ENCODE measurements at regions not wholly inside any gene's neighbourhood (a gene's known extent, or its start where the extent isn't known, plus 50 kb on each side); places are given as distances from the start of the nearest gene placed in this dataset.

DNA sequence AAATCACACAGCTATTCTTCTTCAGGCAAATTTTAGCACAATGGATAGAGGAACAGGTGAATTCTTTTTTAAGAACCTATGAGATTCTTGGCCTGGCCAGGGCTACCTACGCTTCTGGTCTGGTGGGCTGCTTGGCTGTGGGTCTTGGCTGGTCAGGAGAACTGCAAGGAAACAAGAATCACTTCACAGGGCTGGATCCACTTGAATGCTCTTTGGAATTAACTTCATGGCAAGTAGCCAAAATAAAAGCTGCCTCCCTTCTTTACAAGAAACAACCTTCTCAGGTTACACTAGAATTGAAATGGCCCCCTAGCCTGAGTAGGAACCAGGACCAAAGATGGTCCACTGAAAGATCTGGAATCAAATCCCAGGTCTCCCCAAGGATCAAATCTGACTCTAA lies 519.1 kb downstream of the IQCM start:
- no peak for DNase-seq

DNA sequence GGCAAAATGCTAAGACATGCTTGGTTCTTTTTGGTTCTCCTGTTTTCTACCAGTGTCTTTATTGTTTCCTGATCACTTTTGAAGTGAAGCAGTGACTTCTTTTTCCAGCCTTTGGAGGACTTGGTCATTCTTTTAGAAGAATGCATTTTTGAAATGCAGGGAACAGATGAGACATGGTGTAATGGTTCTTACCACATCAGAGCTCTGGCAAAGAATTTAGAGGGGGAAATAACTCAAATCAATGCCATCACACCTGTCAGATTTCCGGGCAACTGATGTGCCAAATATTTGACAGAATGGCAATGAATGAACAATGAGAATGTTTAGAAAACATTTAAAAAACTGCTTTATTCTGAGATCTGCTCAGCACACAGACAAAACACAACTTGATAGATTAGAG lies 519.6 kb downstream of the IQCM start:
- no peak for DNase-seq

DNA sequence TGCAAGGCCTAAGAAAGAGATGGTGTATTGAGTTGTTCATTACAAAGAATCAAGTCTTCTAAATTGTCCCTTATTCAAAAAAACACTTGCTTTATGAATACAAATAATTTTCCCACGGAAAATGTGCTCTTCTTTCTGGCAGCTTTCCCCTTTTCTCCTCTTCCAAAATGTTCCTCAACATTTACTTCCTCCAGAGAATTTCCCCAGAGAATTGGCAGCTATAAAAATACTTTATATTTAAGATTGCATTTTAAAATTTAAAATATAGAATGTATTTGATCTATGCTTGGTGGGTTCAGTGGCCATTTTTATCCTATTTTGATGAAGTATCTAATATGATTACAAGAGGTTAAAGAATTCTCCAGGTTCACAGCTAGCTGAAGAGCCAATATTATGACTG lies 521.0 kb downstream of the IQCM start:
- DNase-seq = no peak

DNA sequence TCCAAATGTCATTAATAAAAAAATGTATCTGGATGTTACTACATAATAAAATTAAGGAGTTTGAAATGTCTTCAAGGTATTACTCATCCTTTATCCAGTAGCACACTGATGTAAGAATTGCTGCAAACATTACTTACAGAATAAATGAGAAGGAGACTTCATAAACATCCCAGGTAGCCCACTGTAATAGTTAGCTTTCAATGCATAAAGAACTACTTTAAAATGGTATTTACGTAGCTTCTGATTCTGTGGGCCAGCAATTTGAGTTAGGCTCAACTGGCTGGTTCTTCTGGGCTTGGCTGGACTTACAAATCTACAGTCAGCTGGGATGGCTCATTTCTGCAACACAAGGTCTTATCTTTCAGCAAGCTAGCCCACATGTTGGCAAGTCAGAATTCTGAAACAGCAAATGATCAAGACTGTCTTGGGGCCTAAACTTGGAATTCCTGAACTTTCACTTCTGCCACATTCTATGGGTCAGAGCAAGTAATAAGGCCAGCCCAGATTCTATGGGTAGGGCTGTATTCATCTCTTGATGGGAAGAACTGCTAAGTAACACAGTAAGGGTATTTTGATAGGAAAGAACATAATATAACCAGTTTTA lies 522.5 kb downstream of the IQCM start:
- DNase-seq = no peak

DNA sequence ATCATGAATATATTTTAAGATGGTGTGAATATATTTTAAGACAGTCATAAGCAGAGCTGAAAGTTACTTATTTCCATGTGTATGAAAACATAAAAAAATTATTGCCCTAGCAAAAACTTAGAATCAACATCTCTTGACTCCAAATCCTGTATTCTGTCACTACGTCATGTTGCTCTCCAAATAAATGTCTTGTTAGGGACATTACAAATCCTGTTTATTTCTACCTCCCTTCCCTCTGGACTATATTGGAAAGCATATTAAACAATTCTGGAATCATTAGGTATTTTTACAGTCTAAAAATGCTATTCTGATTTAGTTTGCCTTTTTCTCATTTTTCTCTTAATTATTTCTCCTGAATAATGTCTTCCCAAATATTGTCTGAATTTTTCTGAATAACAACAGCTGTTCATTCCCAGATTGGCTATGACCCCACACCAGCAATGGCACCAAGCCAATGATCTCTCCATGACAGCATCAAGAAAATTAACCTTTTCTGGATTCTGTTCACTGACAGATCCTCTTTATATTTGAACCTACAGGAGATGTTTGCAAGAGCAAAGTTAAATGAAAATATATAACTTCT lies 523.1 kb downstream of the IQCM start:
- DNase-seq = no peak

DNA sequence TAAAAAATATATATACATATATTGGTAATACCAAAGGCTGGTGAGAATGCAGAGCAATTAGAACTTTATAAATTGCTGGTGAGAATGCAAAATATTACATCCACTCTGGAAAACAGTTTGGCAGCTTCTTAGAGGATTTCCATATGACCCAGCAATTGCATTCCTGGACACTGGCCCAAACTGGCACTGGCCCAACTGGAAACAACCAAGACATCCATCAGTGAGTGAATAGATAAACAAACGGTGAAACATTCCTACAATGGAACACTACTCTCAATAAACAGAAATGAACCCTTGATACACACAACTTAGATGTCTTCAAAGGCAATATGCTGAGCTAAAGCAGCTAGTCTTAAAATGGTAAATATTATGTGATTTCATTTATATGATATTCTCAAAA lies 524.2 kb downstream of the IQCM start:
- no peak for DNase-seq

DNA sequence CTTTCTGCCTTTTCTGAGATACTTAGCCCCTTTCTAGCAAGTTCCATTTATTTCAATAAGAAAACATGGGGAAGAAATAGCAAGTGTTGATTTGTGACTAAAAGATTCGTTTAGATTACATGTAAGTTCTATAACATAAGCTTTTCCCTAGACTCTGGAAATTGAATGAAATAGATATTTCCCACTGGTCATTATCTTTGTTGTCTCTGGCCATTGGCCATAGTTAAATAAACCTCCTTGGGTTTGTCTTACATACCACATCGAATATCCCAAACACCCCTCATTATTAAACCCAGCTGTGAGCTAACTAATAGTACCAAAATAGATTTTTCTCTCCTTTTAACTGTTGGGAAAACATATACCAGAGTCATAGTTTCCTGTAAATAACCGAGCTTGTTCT lies 534.8 kb downstream of the IQCM start:
- no peak for DNase-seq

DNA sequence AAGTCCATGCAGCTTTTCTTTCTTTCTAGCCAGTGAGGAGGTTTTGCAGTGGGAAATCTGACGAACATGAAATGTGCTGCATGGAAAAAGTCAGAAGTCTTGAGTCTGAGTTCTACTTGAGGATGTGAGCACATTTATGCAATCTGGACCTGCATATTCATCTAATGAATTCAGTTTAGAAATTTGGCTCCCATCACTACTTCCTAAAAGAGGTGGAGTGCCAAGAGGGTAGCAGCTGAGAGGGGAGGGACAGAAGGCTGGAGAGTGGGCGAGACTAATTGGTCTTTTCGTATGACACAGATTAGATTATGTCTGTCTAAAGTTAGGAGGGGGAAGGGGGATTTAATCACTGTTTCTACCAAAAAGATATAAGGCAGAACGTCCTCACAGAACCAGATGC lies 535.9 kb downstream of the IQCM start:
- DNase-seq = no peak

DNA sequence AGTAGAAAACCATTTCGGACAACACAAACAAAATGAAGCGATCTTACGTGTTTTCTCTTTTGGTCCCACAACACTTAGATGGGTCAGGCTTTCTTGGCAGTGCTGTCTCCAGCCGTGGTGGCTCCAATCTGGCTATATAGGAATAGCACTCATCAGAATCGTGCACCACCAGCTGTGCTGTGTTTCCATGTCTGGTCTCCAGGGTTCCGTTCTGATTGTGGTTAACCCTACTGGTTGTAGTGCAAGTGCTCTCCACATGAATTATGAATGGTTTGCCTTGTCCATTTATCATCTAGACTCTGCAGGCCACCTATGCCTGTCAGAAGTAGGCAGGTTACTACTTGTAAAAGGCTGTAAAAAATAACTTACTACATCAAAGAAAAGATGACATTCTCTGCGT lies 536.3 kb downstream of the IQCM start:
- DNase-seq = no peak

DNA sequence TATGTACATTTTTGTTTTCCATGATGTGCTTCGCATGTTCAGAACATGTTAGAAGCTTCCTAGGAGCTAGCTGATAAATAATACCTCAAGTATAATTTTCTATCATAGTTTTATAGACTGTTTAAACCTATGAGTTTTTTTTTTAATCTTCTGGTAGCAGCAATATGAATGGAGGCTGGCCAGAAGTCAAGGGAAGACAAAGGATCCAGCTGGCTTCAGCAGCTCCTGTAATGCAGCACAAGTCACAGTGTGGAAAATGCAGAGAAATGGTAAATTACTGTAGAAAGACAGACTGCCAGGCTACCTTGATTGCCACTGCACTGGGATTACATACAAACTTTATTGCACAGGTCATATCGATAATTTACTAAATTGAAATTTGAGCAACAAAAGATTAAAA lies 537.9 kb downstream of the IQCM start:
- no peak for DNase-seq

DNA sequence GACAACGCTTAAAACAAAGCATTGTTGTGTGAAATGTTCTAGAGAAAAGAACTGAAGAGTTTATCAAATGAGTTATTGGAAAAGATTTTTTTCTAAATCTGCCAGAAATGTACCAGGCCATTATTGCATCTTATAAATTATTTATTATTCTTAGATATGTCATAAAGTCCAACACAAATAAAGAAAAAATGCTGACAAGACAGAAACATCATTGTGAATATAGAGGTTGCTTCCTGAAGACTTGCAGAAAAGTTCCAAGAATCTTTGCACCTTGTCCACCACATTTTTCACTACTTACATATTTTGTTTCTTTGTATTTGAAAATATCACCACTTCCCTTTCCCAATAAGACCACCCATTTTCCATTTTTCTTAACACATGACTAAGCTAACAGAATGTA lies 545.8 kb downstream of the IQCM start:
- no peak for DNase-seq

DNA sequence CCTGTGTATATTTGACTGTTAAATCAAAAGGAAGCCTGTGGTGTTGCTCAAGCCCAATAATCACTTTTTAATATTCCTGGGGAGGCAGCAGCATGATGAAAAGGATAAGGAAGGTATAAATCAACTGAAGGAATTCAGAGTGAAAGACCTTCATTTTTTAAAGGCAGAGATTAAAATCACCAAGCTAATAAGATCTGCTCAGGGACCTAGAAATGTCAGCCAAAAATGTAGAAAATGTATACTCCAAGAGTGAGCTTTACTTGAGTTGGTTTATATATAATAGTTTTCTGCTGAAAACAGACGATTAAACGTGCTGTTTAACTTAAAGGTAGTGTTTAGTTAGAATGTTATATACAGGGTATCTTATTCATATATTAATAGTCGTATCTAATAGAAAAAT lies 549.3 kb downstream of the IQCM start:
- DNase-seq = no peak

DNA sequence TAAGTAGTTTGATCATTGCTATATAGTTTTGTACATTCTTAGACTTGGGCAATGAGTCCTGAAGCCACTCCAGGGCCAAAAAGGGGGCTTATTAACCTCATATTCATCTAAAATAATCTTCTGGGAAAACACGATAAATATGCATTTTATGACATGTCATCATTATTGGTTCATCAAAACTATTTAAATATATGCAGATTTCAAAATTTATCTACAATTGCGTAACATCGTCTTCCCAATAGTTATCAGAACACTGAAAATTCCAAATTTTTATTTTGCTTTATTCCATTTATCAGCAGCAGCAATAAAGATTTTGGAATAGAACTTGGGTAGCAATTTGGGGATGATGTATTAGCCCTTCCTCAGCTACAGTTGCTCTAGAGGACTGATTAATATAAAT lies 550.0 kb downstream of the IQCM start:
- DNase-seq = no peak

DNA sequence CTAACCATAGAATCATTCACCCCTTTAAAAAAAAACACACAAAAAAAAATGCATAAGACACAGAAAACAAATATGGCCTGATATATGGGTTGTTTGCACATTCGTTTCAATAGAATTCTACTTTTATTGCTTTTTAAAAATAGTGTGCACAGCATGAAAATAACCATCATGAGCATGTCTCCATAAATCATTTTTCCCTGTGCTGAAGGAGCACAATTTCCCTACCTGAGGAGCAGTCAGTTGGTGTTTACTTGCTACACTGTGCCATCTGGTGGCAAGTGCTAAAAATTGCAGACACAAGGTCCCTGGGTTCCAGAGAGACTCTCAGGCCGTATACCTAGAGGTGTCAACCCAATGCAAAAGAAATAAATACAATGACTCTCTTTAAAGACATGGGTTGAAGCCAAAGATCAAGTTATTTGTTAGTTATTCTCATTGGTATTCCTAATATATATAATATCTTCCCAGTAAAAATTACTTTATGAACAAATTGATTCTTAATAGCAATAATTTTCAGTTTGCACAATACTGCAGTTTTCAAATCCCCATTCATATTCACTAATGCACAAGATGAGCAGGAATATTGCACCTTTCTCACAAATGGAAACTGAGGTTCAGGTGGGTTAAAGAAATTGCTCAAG lies 551.4 kb downstream of the IQCM start:
- peak; percentile 14 to 22 for DNase-seq

DNA sequence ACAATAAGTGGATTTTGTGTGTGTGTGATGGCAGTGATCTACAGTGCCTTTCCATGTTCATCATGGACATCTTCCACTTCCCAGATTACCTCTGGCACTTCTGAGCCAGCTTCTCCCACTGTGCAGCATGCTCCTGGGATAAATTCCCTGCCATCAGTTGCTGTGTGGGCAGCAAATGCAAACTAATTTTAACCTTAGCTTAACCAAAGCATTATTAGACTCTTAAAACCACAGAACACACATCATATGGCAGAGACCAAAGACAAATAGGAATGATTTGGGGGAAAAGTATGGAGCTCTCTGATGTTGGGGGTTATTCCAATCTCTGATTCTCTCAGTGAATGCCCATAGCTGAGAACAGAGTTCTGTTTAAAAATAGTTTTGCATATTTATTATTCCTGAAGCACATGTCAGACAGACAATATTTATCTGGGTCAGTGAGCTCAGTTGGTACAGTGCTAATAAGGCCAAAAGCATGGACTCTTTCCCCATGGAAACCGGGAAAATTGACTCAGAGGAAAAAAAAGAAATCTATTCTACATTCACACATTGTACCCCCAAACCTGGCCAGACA lies 567.4 kb downstream of the IQCM start:
- DNase-seq = no peak

DNA sequence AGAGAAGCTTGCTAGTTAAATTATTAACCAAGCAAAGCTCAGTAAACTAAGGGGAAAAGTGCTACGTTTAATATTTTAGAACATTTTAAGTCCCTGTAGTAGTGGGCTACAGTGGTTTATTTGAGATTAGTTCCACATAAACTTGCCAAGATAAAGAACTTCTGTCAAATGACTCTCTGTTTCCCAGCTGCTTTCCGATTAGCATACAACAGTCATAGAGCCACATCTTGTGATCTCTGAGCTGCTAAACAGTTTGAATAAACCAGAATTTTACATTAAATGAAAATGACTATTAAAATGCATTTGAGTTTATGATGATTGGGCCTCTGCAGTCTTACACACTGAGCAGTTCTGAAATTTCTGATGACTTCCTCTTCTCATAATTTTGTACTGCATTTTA lies 568.5 kb downstream of the IQCM start:
- no peak for DNase-seq

DNA sequence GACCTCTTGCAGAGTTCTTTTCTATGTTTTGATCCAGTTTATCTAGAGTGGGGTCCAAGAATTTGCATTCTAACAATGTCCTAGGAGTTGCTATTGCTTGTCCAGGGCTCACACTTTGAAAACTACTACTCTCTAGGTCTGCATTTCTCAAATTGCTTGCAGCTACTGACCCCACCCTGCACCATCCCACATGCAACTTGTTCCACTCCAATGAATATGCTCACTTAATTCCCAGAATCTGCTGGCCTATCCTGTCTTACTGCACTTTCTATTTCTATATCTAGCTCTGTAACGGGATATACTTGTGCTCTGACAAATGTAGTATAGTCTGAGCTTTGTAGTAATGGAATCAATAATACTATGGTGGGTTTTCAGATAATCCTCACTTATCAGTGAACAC lies 570.3 kb downstream of the IQCM start:
- no peak for DNase-seq

DNA sequence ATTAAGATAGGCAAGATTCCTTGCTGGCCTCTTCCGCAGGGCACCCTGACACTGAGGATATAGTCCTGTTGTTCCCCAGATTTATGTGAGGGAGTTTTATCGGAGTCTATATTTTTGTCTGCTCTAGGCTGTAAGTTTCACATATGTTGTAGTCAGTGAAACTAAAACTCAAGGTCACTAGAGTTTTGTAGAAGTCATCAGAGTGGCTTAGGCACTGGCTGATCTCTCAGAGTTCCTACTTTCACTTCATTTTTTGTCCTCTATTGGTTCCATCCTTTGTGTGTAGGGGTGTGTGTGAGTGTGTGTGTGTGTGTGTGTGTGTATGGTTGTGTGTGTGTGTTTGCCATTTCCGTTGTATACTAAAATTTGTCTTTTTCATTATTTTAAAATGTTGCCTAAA lies 577.5 kb downstream of the IQCM start:
- DNase-seq = no peak

DNA sequence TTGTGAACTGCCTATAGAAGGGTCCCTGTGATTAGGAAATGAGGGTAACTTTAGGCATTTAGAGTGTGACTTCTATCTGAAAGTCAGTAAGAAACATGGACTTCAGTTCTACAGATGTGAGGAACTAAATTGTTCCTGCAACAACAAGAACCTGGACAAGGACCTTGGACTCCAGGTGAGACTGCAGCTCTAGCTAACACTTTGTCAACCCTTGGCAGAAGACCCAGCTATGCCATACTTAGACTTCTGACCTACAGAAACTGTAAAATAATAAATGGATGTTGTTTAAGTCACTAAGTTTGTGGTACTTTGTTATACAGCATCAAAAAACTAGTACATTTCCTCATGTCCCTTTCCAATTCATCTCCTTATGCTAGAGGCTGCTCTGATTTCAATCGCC lies 580.8 kb downstream of the IQCM start:
- no peak for DNase-seq

DNA sequence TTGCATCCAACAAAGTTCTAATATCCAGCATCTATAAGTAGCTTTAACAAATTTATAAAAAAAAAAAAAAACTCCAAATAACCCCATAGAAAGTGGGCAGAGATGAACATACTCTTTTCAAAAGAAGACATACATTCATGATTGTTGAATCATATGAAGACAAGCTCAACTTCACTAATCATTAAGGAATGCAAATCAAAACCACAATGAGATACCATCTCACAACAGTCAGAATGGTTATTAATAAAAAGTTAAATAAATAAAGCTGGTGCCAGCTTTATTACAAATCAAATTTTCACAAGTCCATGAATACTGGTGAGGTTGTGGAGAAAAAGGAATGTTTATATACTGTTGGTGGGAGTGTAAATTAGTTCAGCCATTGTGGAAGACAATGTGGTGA lies 592.0 kb downstream of the IQCM start:
- DNase-seq = no peak

DNA sequence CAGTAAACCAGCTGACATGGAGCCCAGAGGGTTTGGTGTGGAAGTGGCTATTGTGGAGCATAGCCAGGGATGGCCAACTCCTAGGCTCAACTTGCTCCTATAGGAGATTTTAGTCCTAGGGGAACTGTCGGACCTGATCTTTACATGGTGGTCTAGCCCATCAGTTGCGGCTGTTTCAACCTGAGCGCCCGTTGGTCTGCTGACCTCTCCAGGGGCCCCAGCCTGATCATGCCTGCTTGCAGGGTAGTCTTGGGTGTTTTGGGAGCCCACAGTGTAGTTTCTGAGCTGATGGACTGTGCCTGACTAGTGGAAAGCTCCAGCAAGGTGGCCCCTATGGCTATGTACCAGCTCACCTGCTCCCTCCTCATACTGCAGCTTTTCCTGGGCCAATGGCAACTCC lies 597.0 kb downstream of the IQCM start:
- no peak for DNase-seq

DNA sequence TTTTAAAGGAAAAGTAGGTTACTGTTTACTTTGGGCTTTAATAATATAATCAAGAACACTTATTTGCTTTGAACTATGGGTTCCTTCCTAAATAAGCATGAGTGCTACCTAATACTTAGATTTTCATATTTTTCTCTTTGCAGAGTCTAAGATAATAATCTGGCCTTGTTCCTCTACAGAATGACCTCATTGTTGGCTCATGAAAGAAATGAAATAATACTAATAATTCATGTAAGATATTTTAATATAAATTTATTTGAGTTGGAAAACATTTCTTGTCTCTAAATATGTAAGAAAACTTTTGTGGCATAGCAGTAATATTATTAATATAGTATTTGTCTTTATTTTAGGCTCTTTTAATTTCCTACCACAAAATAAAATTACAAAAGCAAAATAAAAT lies 601.3 kb downstream of the IQCM start:
- no peak for DNase-seq

DNA sequence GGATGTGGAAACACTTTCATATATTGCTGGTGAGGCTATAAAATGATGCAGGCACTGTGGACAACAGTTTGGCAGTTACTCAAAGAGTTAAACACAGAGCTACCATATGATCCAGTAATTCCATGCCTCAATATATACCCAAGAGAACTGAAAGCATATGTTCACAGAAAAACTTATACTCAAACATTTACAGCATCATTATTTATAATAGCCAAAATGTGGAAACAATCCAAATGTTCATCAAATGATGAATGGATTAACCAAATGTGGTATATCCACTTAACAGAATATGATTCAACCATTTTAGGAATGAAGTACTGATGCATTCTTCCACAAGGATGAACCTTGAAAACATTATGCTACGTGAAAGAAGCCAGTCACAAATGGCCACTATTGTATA lies 603.8 kb downstream of the IQCM start:
- DNase-seq = no peak

DNA sequence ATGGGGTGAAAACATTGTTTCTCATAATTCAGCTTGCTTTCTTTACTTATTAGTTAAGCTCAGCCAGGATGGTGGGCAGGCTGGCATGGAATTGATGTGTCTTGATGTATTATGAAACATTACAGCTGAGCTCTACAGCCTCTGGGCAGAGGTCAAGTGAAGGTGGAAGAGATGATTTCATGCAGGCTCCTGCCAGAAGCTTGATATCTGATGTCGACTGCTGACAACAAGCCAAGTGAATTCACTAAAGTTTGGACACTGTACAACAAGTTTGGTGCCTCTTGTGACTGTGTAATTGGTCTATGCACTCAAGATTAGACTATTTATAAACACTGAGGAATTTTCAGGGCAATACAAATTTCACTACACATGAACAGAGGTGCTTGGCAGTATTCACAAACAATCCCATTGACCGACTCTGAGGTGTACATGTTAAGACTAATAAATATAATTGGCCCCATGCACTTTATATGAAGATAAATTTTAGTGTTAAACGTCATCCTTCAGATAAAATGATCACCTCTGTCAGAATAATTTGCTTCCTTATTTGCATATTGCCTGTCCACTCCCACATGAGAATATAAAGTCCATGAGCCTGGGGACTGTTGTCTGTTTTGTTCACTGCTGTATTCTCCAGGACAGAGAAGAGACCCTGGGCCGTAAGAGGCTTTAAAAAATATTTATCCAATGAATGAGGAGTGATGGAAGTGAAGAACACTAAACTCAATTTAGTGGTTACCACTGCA lies 612.2 kb downstream of the IQCM start:
- DNase-seq = no peak
